Amniotic epithelial cell (primary cell): ENCODE measurements at regions not wholly inside any gene's neighbourhood (a gene's known extent, or its start where the extent isn't known, plus 50 kb on each side); places are given as distances from the start of the nearest gene placed in this dataset.
"Not testable (repeated sequence)": the region's sequence is repeated elsewhere in the genome, so short reads cannot be mapped to it uniquely, and the experiment has no call there.

ENCODE experiments used
- DNase-seq: peaks from one replicate; pipeline ENCODE4 v3.0.0-alpha.2; 2010; ENCODE audit warnings: low read depth

GRCh38 chr16:8452941-8453340, 137.4 kb downstream of the TMEM114 start:
- no peak for DNase-seq

- no peak for DNase-seq
These were observed 153.4 kb downstream of the TMEM114 start for GRCh38 chr16:8436931-8437330.

GRCh38 chr16:8431783-8432182, 158.5 kb downstream of the TMEM114 start:
- DNase-seq: no peak

GRCh38 chr16:8430401-8430800, 159.9 kb downstream of the TMEM114 start:
- DNase-seq: no peak

- DNase-seq: no peak
These were observed 163.7 kb downstream of the TMEM114 start for GRCh38 chr16:8426569-8426968.

GRCh38 chr16:8417145-8417544, 173.2 kb downstream of the TMEM114 start:
- DNase-seq: no peak

- no peak for DNase-seq
These were observed 181.3 kb downstream of the TMEM114 start for GRCh38 chr16:8408855-8409567.

GRCh38 chr16:8407351-8407750, 183.0 kb downstream of the TMEM114 start:
- no peak for DNase-seq

GRCh38 chr16:8403978-8404749, 186.1 kb downstream of the TMEM114 start:
- no peak for DNase-seq

- no peak for DNase-seq
These were observed 187.1 kb downstream of the TMEM114 start for GRCh38 chr16:8402981-8403843.

GRCh38 chr16:8400683-8401082, 189.6 kb downstream of the TMEM114 start:
- not testable (repeated sequence) for DNase-seq

GRCh38 chr16:8398548-8398947, 191.8 kb downstream of the TMEM114 start:
- DNase-seq: no peak

GRCh38 chr16:8397223-8397622, 193.1 kb downstream of the TMEM114 start:
- DNase-seq: no peak

- no peak for DNase-seq
These were observed 193.8 kb downstream of the TMEM114 start for GRCh38 chr16:8396463-8396862.

GRCh38 chr16:8391257-8391656, 199.1 kb downstream of the TMEM114 start:
- DNase-seq: no peak

GRCh38 chr16:8388684-8389083, 201.6 kb downstream of the TMEM114 start:
- no peak for DNase-seq

GRCh38 chr16:8381814-8382213, 208.5 kb downstream of the TMEM114 start:
- DNase-seq: no peak

GRCh38 chr16:8380311-8380710, 210.0 kb downstream of the TMEM114 start:
- no peak for DNase-seq

GRCh38 chr16:8377864-8378263, 212.4 kb downstream of the TMEM114 start:
- DNase-seq: no peak

- no peak for DNase-seq
These were observed 213.5 kb downstream of the TMEM114 start for GRCh38 chr16:8376858-8377257.

GRCh38 chr16:8376430-8376829, 213.9 kb downstream of the TMEM114 start:
- peak; percentile 1 for DNase-seq

- DNase-seq: no peak
These were observed 215.1 kb downstream of the TMEM114 start for GRCh38 chr16:8375232-8375587.
